A673 (cell line): ENCODE measurements at regions not wholly inside any gene's neighbourhood (a gene's known extent, or its start where the extent isn't known, plus 50 kb on each side); places are given as distances from the start of the nearest gene placed in this dataset.

Experiments used
- BruUV-seq: library from RNA; stranded (reverse); fragments of 400-500 nt; replicated peaks from 2 replicates; lab custom pipeline; 2021; lab: Mats Ljungman, UMichigan
- CTCF ChIA-PET: fragments of 300-600 bp; sonication (Branson Sonifier 250); formaldehyde crosslinking; loops from one replicate; lab custom pipeline; 2022; ENCODE audit warnings: antibody characterized with exemption; lab: Charles Lee
- POLR2A ChIA-PET: fragments of 300-600 bp; sonication (Branson Sonifier 250); formaldehyde crosslinking; loops from one replicate; lab custom pipeline; 2022; ENCODE audit warnings: antibody characterized with exemption; ENCODE audit not compliant: low non-redundant PET; lab: Charles Lee
- DNase-seq: peaks from one replicate; pipeline ENCODE4 v3.0.0-alpha.2; 2015; ENCODE audit warnings: low spot score
- H3K27ac ChIP-seq: fragments of 200-600 bp; sonication (generic); 2 replicates; pipeline ENCODE4 v1.5.1; 2016; ENCODE audit warnings: mixed run types, low read depth, mild to moderate bottlenecking, mixed read lengths, antibody characterized with exemption, low read length; ENCODE audit not compliant: poor library complexity, severe bottlenecking
- H3K27me3 ChIP-seq: fragments of 200-600 bp; sonication (generic); replicated peaks from 2 replicates; pipeline ENCODE4 v1.6.1; 2017; ENCODE audit warnings: mixed run types, low read depth, mild to moderate bottlenecking, mixed read lengths, antibody characterized with exemption, low read length; ENCODE audit not compliant: insufficient read depth, poor library complexity
- H3K36me3 ChIP-seq: fragments of 200-600 bp; sonication (generic); 2 replicates; pipeline ENCODE4 v1.6.1; 2016; ENCODE audit warnings: mixed run types, mild to moderate bottlenecking, mixed read lengths, antibody characterized with exemption, low read length; ENCODE audit not compliant: insufficient read depth, poor library complexity, severe bottlenecking
- H3K4me1 ChIP-seq: fragments of 200-600 bp; sonication (generic); 2 replicates; pipeline ENCODE4 v1.6.1; 2017; ENCODE audit warnings: mixed run types, mild to moderate bottlenecking, mixed read lengths, antibody characterized with exemption, low read length; ENCODE audit not compliant: insufficient read depth, poor library complexity, severe bottlenecking
- H3K4me3 ChIP-seq: fragments of 200-600 bp; sonication (generic); 2 replicates; pipeline ENCODE4 v1.5.1; 2016; ENCODE audit warnings: low read depth, mixed run types, mild to moderate bottlenecking, mixed read lengths, low read length; ENCODE audit not compliant: poor library complexity, severe bottlenecking
- H3K9me3 ChIP-seq: fragments of 200-600 bp; sonication (generic); 2 replicates; pipeline ENCODE4 v1.6.1; 2016; ENCODE audit warnings: mixed run types, low read depth, mild to moderate bottlenecking, mixed read lengths, antibody characterized with exemption, low read length; ENCODE audit not compliant: poor library complexity, severe bottlenecking
- EZH2 ChIP-seq: fragments of 200-600 bp; sonication (generic); IDR thresholded peaks from 2 replicates; pipeline ENCODE4 v1.6.1; 2017; ENCODE audit warnings: borderline replicate concordance, low read depth, mild to moderate bottlenecking, mixed read lengths, antibody characterized with exemption, low read length; ENCODE audit not compliant: poor library complexity, severe bottlenecking
- intact Hi-C: fragments of 100-400 bp; cut with micrococcal nuclease; formaldehyde crosslinking; loops from one replicate; pipeline ENCODE4 v1.10.0; 2022; ENCODE audit not compliant: unreplicated experiment
- TF ChIP-seq, protein P1 (sequence below): fragments of 300-800, 200-600 bp; sonication (generic); conservative IDR thresholded peaks from 2 replicates; pipeline ENCODE4 v1.5.1; 2017; ENCODE audit warnings: low read depth, mild to moderate bottlenecking, antibody characterized with exemption, low read length, moderate library complexity, mixed read lengths

DNA sequence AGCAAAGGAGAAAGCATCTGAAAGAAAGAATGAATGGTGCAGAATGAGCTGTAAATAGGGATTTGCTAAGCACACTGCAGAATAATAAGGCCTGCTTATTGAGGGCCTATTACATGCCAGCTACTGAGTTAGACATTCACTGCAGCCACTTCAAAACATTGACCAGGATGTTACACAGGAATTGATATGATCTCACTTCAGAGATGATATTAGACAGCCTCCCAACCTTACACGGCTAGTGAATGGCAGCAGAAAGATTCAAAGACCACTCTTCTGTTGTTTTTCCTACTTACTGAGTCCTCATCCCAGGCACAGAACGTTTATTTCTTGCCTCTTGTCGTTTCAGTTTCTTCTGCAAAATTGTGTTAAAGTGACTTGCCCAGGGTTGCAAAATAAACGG, 1209.9 kb upstream of the WWC1 start:
- intact Hi-C loops: no loop called here
- Histone ChIP-seq H3K27me3 (no peaks in the 10 kb centered on the region), H3K4me3 (no peak overlapping the region), H3K9me3 (no peaks in the 10 kb centered on the region), H3K4me1 (no peaks in the 10 kb centered on the region), H3K27ac (no peak overlapping the region), H3K36me3 (no peaks in the 10 kb centered on the region)
- TF ChIP-seq EZH2: no peak
- TF ChIP-seq, protein P1, sequence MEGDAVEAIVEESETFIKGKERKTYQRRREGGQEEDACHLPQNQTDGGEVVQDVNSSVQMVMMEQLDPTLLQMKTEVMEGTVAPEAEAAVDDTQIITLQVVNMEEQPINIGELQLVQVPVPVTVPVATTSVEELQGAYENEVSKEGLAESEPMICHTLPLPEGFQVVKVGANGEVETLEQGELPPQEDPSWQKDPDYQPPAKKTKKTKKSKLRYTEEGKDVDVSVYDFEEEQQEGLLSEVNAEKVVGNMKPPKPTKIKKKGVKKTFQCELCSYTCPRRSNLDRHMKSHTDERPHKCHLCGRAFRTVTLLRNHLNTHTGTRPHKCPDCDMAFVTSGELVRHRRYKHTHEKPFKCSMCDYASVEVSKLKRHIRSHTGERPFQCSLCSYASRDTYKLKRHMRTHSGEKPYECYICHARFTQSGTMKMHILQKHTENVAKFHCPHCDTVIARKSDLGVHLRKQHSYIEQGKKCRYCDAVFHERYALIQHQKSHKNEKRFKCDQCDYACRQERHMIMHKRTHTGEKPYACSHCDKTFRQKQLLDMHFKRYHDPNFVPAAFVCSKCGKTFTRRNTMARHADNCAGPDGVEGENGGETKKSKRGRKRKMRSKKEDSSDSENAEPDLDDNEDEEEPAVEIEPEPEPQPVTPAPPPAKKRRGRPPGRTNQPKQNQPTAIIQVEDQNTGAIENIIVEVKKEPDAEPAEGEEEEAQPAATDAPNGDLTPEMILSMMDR: no peak
- no peak for DNase-seq
- ChIA-PET POLR2A (no interaction called here), CTCF (no interaction called here)
- no TSS peak for BruUV-seq

DNA sequence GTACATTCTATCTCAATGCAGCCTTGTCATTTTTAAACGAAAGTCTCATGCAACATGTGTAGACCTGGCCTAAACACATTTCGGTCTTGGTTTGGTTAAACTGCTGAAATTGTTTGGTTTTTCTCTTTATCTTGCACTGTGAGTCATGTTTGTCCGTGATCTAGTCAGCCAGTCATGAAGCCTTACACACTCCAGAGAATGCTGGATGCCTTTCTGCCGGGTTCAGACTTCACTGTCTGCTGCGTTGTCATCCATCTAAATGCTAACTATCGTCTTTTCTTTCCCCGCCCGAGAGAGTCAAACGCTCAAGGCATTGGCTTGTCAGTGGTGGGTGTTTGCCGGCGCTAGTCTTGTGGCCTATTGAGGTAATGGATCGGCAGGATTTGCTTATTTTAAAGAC, 1194.6 kb upstream of the WWC1 start:
- no peak overlapping the region for H3K27ac ChIP-seq
- no peak for DNase-seq
- no peaks in the 10 kb centered on the region for H3K9me3 ChIP-seq
- CTCF ChIA-PET: no interaction called here
- no peaks in the 10 kb centered on the region for H3K4me1 ChIP-seq
- intact Hi-C loops: no loop called here
- H3K36me3 ChIP-seq: no peaks in the 10 kb centered on the region
- POLR2A ChIA-PET: no interaction called here
- H3K4me3 ChIP-seq: no peak overlapping the region
- no TSS peak for BruUV-seq
- TF ChIP-seq, protein P1: no peak
- TF ChIP-seq EZH2: no peak
- no peaks in the 10 kb centered on the region for H3K27me3 ChIP-seq

DNA sequence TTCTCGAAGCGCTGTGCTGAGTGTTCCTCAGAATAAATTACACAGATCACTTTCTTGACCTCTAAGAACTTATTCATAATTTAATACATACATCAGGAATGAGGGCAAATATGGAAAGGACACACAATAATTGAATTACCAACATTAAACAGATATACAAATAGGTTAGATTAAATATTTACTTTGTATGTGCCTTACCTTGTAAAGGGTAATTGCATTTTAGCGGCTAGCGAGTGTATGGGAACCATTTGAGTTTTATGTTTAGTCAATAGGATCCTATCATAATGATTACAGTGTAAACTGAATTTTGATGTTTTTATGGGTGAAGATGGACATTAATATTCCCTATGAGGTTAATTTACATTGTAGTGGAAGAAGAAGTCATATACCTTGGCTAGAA, 1187.1 kb upstream of the WWC1 start:
- no peak for DNase-seq
- POLR2A ChIA-PET: no interaction called here
- no peak overlapping the region for H3K27ac ChIP-seq
- H3K36me3 ChIP-seq: no peaks in the 10 kb centered on the region
- TF ChIP-seq EZH2: no peak
- TF ChIP-seq, protein P1: no peak
- no peaks in the 10 kb centered on the region for H3K9me3 ChIP-seq
- H3K27me3 ChIP-seq: no peaks in the 10 kb centered on the region
- BruUV-seq: no TSS peak
- H3K4me1 ChIP-seq: no peaks in the 10 kb centered on the region
- intact Hi-C loops: no loop called here
- H3K4me3 ChIP-seq: no peak overlapping the region
- CTCF ChIA-PET: no interaction called here
